AG09319 (cell line): ENCODE measurements at regions not wholly inside any gene's neighbourhood (a gene's known extent, or its start where the extent isn't known, plus 50 kb on each side); places are given as distances from the start of the nearest gene placed in this dataset.

ENCODE experiments used
- DNase-seq: peaks from one replicate; pipeline ENCODE4 v3.0.0-alpha.2; 2010; ENCODE audit warnings: low read depth; ENCODE audit errors: extremely low read depth
- CTCF ChIP-seq: IDR thresholded peaks from 2 replicates; pipeline ENCODE4 v1.5.1; 2011; ENCODE audit warnings: low read depth, mild to moderate bottlenecking, inconsistent platforms, low read length, moderate library complexity

GRCh38 chr7:12954380-12955033, 267.1 kb downstream of the ARL4A start:
- no peak for DNase-seq
- no peak for TF ChIP-seq CTCF

- TF ChIP-seq CTCF, result no peak
- no peak for DNase-seq
Measured at GRCh38 chr7:12957487-12957886, 270.1 kb downstream of the ARL4A start.

- DNase-seq, result no peak
- TF ChIP-seq CTCF, result no peak
Measured at GRCh38 chr7:12961910-12962480, 274.6 kb downstream of the ARL4A start.

- DNase-seq, result no peak
- TF ChIP-seq CTCF, result no peak
Measured at GRCh38 chr7:12963435-12963834, 276.0 kb downstream of the ARL4A start.

- TF ChIP-seq CTCF, result no peak
Measured at GRCh38 chr7:12964836-12965235, 277.4 kb downstream of the ARL4A start.

GRCh38 chr7:12965767-12966166, 278.3 kb downstream of the ARL4A start:
- no peak for DNase-seq
- no peak for TF ChIP-seq CTCF

More at GRCh38 chr7:12964836-12965235, 277.4 kb downstream of the ARL4A start:
- DNase-seq, result no peak

GRCh38 chr7:12967322-12967721, 279.9 kb downstream of the ARL4A start:
- no peak for TF ChIP-seq CTCF
- no peak for DNase-seq
